PC-9 (cell line): ENCODE measurements at regions not wholly inside any gene's neighbourhood (a gene's known extent, or its start where the extent isn't known, plus 50 kb on each side); places are given as distances from the start of the nearest gene placed in this dataset.

ENCODE experiments used
- BruUV-seq: library from RNA; stranded (reverse); fragments of 400-500 nt; replicated peaks from 2 replicates; lab custom pipeline; 2021; lab: Mats Ljungman, UMichigan
- CTCF ChIA-PET: fragments of 300-600 bp; sonication (Branson Sonifier 250); formaldehyde crosslinking; loops from one replicate; lab custom pipeline; 2022; ENCODE audit warnings: antibody characterized with exemption; lab: Charles Lee
- POLR2A ChIA-PET: fragments of 300-600 bp; sonication (Branson Sonifier 250); formaldehyde crosslinking; loops from one replicate; lab custom pipeline; 2022; ENCODE audit warnings: antibody characterized with exemption; ENCODE audit not compliant: unreplicated experiment; lab: Charles Lee
- DNase-seq, 2 experiments: peaks; one replicate each; pipeline versions ENCODE4 v3.0.0 to v3.0.0-alpha.2; 2015 to 2022; ENCODE audit warnings: mixed read lengths in 1 of 2
- H2AFZ ChIP-seq: fragments of 200-600 bp; sonication (generic); 2 replicates; pipeline ENCODE4 v1.8.1; 2017; ENCODE audit warnings: antibody characterized with exemption
- H3F3A ChIP-seq: fragments of 200-600 bp; sonication (generic); 2 replicates; pipeline ENCODE4 v1.8.1; 2017; ENCODE audit warnings: antibody characterized with exemption, mild to moderate bottlenecking, low read depth; ENCODE audit not compliant: insufficient read depth
- H3K27ac ChIP-seq: fragments of 200-600 bp; sonication (generic); 2 replicates; pipeline ENCODE4 v1.6.1; 2016; ENCODE audit warnings: mixed run types
- H3K27me3 ChIP-seq: fragments of 200-600 bp; sonication (generic); 2 replicates; pipeline ENCODE4 v1.6.1; 2016; ENCODE audit warnings: low read depth, mixed run types; ENCODE audit not compliant: insufficient read depth
- H3K36me3 ChIP-seq: fragments of 200-600 bp; sonication (generic); 2 replicates; pipeline ENCODE4 v1.6.1; 2016; ENCODE audit warnings: low read depth, mixed run types
- H3K4me1 ChIP-seq: fragments of 200-600 bp; sonication (generic); replicated peaks from 2 replicates; pipeline ENCODE4 v1.6.1; 2016; ENCODE audit warnings: mixed run types; ENCODE audit not compliant: insufficient read depth
- H3K4me2 ChIP-seq: fragments of 200-600 bp; sonication (generic); 2 replicates; pipeline ENCODE4 v1.6.1; 2017; ENCODE audit warnings: mixed run types
- H3K4me3 ChIP-seq: fragments of 200-600 bp; sonication (generic); 2 replicates; pipeline ENCODE4 v1.6.1; 2016; ENCODE audit warnings: mixed run types
- H3K79me2 ChIP-seq: fragments of 200-600 bp; sonication (generic); 2 replicates; pipeline ENCODE4 v1.6.1; 2017; ENCODE audit warnings: low read depth, mixed run types
- H3K9me2 ChIP-seq: fragments of 200-600 bp; sonication (generic); 2 replicates; pipeline ENCODE4 v1.8.1; 2017; ENCODE audit warnings: mild to moderate bottlenecking; ENCODE audit not compliant: insufficient read depth
- H3K9me3 ChIP-seq: fragments of 200-600 bp; sonication (generic); 2 replicates; pipeline ENCODE4 v1.8.1; 2016; ENCODE audit warnings: low read depth; ENCODE audit not compliant: insufficient read depth
- H4K20me1 ChIP-seq: fragments of 200-600 bp; sonication (generic); 2 replicates; pipeline ENCODE4 v1.8.1; 2017; ENCODE audit not compliant: insufficient read depth
- EZH2 ChIP-seq: fragments of 200-600 bp; sonication (generic); IDR thresholded peaks from 2 replicates; pipeline ENCODE4 v1.8.0; 2017; ENCODE audit warnings: antibody characterized with exemption, low read depth
- intact Hi-C: fragments of 100-400 bp; cut with micrococcal nuclease; formaldehyde crosslinking; loops from one replicate; pipeline ENCODE4 v1.10.0; 2022; ENCODE audit not compliant: unreplicated experiment
- TF ChIP-seq, protein P1 (sequence below): fragments of 200-600 bp; sonication (generic); conservative IDR thresholded peaks from 2 replicates; pipeline ENCODE4 v1.6.1; 2017; ENCODE audit warnings: mixed run types, antibody characterized with exemption, mild to moderate bottlenecking, moderate library complexity

DNA sequence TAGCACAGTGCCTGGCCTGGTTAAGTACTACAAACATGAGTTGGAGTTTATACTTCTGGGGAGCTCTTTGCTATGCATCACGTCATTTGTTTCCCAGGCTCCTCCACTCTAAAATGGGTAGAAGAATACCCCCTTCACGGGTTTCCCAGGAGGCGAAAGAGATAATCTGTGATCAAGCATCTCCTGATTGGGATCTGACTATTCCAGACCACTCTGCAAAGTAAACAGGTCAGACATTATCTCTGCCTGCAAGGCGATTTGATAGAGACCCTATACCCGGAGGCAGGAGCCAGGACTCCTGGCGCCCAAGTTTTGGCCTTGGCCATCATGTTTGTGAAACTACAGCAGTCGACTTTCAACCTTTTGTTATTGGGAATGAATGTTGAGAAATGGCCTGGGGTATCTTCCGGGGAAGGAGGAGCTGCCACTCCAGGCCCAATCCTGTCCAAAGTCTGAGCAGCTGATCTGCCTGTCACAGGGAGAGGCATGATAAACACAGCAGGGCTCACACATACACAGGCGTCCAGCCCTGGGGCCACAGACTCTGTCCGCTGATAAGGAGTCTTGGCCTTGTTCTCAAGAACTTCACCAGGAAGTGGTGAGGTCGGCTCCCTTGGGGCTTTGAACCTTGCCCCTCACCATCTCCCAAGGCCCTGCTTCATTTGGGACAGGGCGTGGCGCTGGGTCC, 199.9 kb downstream of the MAF start:
- Histone ChIP-seq H3K4me1 (no peaks in the 10 kb centered on the region), H2AFZ (no peak overlapping the region), H3F3A (no peaks in the 10 kb centered on the region), H3K4me2 (no peak overlapping the region), H3K36me3 (no peaks in the 10 kb centered on the region), H3K27me3 (peaks cover 32% of the 10 kb centered on the region), H3K9me2 (no peaks in the 10 kb centered on the region), H3K27ac (no peak overlapping the region), H3K4me3 (no peak overlapping the region), H4K20me1 (no peaks in the 10 kb centered on the region), H3K79me2 (no peaks in the 10 kb centered on the region), H3K9me3 (no peaks in the 10 kb centered on the region)
- intact Hi-C loops, result no loop called here
- DNase-seq, result no peak
- BruUV-seq, result no TSS peak
- POLR2A ChIA-PET, result no interaction called here
- CTCF ChIA-PET, result no interaction called here
- TF ChIP-seq EZH2, result no peak
- TF ChIP-seq, protein P1, sequence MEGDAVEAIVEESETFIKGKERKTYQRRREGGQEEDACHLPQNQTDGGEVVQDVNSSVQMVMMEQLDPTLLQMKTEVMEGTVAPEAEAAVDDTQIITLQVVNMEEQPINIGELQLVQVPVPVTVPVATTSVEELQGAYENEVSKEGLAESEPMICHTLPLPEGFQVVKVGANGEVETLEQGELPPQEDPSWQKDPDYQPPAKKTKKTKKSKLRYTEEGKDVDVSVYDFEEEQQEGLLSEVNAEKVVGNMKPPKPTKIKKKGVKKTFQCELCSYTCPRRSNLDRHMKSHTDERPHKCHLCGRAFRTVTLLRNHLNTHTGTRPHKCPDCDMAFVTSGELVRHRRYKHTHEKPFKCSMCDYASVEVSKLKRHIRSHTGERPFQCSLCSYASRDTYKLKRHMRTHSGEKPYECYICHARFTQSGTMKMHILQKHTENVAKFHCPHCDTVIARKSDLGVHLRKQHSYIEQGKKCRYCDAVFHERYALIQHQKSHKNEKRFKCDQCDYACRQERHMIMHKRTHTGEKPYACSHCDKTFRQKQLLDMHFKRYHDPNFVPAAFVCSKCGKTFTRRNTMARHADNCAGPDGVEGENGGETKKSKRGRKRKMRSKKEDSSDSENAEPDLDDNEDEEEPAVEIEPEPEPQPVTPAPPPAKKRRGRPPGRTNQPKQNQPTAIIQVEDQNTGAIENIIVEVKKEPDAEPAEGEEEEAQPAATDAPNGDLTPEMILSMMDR, result no peak

DNA sequence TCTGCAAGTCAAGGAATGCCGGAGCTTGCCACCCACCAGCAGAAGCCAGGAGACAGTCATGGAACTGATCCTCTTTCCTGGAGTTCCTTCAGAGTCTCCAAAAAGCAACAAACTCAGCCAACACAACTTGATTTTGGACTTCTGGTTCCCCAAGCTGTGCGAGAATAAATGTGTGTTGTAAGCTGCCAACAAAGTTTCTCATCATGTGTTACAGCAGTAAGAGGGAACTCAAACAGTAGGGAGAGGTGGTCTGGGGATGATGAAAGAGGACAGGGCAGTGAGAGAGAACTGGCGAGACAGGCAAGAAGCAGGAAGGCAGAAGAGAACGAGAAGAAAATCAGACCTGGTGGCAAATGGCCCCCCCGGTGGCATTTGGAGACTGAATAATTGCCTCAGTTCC, 204.9 kb downstream of the MAF start:
- no peak overlapping the region for H2AFZ ChIP-seq
- no peaks in the 10 kb centered on the region for H3K4me1 ChIP-seq
- ChIA-PET POLR2A (no interaction called here), CTCF (no interaction called here)
- H3K36me3 ChIP-seq, result no peaks in the 10 kb centered on the region
- no peak for DNase-seq
- TF ChIP-seq, protein P1, result no peak
- TF ChIP-seq EZH2, result no peak
- no peaks in the 10 kb centered on the region for H3K9me3 ChIP-seq
- H4K20me1 ChIP-seq, result no peaks in the 10 kb centered on the region
- peaks cover 59% of the 10 kb centered on the region for H3K27me3 ChIP-seq
- intact Hi-C loops, result no loop called here
- no peaks in the 10 kb centered on the region for H3K9me2 ChIP-seq
- H3K4me3 ChIP-seq, result no peak overlapping the region
- H3K4me2 ChIP-seq, result no peak overlapping the region
- H3K27ac ChIP-seq, result no peak overlapping the region
- H3K79me2 ChIP-seq, result no peaks in the 10 kb centered on the region
- BruUV-seq, result no TSS peak
- no peaks in the 10 kb centered on the region for H3F3A ChIP-seq

DNA sequence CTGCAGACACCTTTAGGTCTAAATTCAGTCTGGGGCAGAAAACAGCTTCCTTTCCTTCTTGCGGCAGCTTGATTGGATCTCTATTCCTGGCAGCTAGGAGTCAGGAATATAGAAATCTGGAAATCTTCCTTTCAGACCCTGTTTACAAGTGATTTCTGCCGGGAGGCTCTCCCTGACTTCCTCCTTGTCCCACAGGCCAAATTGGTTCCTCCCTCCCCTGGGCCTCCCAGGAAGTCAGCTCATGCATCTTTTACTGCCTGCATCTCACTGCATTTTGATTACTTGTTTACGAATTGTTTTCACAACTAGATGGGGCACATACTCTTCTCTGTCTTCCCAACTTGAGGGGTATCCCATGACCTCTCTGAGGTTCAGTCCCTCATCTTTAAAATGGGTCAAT, 206.3 kb downstream of the MAF start:
- H3K4me2 ChIP-seq, result no peak overlapping the region
- H3K9me3 ChIP-seq, result no peaks in the 10 kb centered on the region
- no peak for TF ChIP-seq EZH2
- TF ChIP-seq, protein P1, result no peak
- CTCF ChIA-PET, result no interaction called here
- intact Hi-C loops, result no loop called here
- no peak overlapping the region for H3K4me3 ChIP-seq
- no peak overlapping the region for H2AFZ ChIP-seq
- no peak for DNase-seq
- H3K36me3 ChIP-seq, result no peaks in the 10 kb centered on the region
- no peaks in the 10 kb centered on the region for H3K4me1 ChIP-seq
- H3K79me2 ChIP-seq, result no peaks in the 10 kb centered on the region
- H4K20me1 ChIP-seq, result no peaks in the 10 kb centered on the region
- POLR2A ChIA-PET, result no interaction called here
- H3K27me3 ChIP-seq, result peaks cover 68% of the 10 kb centered on the region
- H3F3A ChIP-seq, result no peaks in the 10 kb centered on the region
- H3K27ac ChIP-seq, result no peak overlapping the region
- H3K9me2 ChIP-seq, result no peaks in the 10 kb centered on the region
- BruUV-seq, result no TSS peak
